Fibroblast of the aortic adventitia (primary cell): ENCODE measurements at regions not wholly inside any gene's neighbourhood (a gene's known extent, or its start where the extent isn't known, plus 50 kb on each side); places are given as distances from the start of the nearest gene placed in this dataset.

Experiments used
- DNase-seq: peaks from one replicate; pipeline ENCODE4 v3.0.0-alpha.2; 2010; ENCODE audit warnings: low read depth
- H3K4me3 ChIP-seq: 2 replicates; pipeline ENCODE4 v1.5.1; 2011; ENCODE audit warnings: low read depth, mild to moderate bottlenecking, control low read depth, low read length, moderate library complexity
- CTCF ChIP-seq: IDR thresholded peaks from 2 replicates; pipeline ENCODE4 v1.5.1; 2011; ENCODE audit warnings: mild to moderate bottlenecking, low read length, control low read depth, inconsistent platforms; ENCODE audit not compliant: insufficient read depth

DNA sequence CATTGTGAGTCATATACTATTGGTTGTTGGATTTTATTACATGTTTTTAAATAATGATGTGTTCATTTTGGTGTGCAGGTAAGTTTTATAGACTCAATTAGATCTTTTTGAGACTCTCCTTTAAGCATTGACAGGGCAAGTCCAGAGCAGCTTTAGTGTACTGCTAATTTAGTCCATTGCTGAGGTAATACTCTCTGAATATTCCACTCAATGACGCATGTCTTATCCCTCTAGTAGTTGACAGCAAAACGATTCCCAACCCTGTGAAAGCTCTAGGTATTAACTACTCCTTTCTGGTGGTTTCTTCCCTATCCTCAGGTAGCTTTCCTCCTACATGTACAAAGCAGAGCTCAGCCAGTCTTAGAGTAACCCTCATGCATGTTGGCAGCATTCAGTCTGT is 373.5 kb upstream of the MAP3K7 start:
- no peak overlapping the region for H3K4me3 ChIP-seq
- no peak for TF ChIP-seq CTCF
- no peak for DNase-seq

DNA sequence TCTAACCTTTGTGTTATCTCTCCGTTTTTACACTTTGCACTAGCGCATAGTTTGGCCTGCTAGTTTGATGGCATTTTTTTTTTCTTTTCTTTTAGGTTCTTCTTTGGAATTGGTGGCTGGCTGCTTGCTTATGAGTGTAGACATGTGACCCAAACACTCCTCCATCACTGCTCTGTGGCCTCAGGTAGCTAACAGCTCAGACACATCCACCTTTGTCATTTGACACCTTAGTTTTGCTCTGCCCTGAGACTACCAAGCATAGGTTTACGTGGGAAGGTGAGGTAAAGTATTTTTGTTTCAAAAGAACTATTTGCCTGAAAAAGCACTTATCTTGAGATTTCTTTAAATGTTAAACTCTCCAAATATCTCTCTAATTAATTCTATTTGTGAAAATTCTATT is 368.4 kb upstream of the MAP3K7 start:
- no peak for TF ChIP-seq CTCF
- DNase-seq, result no peak
- H3K4me3 ChIP-seq, result no peak overlapping the region

- no peak overlapping the region for H3K4me3 ChIP-seq
- DNase-seq, result no peak
- no peak for TF ChIP-seq CTCF
These were observed 366.7 kb upstream of the MAP3K7 start for GRCh38 chr6:90953405-90954161.

DNA sequence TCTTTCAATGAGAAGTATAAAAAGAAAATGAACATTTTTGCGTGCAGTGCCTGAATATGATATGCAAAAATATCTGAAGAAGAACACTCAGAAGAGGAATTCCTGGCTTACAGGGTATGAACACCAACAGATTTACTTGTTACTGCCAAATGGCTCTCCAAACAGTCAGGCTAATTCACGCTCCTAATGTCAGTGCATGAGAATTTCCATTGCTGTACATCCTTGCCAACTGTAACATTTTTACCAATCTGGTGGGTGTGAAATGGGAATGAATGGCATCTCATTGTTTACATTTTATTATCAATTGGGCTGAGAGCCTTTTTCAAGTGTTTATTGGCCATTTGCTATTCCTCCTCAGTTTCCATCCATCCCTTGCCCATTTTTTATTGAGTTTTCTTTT is 365.3 kb upstream of the MAP3K7 start:
- TF ChIP-seq CTCF, result no peak
- no peak for DNase-seq
- no peak overlapping the region for H3K4me3 ChIP-seq

DNA sequence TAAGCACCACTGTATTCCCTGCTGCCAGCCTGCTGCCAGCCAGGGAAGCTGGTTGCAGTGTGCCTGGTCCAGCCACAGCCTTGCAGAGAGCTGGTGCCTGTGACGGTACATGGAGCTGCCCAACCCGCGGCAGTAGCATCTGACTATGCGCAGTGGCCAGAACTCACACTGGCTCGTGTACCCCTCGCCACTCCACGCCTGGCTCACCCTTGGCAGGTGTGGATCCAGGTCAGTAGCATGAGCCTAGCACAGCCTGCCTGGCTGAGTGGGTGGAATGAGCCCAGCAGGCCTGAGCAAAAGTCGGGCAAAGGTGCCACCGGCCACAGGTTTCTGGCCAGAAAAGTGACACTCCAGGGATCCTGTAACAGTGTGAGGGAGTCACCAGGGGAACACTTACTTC is 361.7 kb upstream of the MAP3K7 start:
- H3K4me3 ChIP-seq, result no peak overlapping the region
- no peak for TF ChIP-seq CTCF
- DNase-seq, result no peak

- no peak for TF ChIP-seq CTCF
- DNase-seq, result no peak
These were observed 360.6 kb upstream of the MAP3K7 start for GRCh38 chr6:90947184-90948064.

More at GRCh38 chr6:90947184-90948064, 360.6 kb upstream of the MAP3K7 start:
- no peak overlapping the region for H3K4me3 ChIP-seq
